ENCODE measurements at regions not wholly inside any gene's neighbourhood (a gene's known extent, or its start where the extent isn't known, plus 50 kb on each side); places are given as distances from the start of the nearest gene placed in this dataset.

DNA sequence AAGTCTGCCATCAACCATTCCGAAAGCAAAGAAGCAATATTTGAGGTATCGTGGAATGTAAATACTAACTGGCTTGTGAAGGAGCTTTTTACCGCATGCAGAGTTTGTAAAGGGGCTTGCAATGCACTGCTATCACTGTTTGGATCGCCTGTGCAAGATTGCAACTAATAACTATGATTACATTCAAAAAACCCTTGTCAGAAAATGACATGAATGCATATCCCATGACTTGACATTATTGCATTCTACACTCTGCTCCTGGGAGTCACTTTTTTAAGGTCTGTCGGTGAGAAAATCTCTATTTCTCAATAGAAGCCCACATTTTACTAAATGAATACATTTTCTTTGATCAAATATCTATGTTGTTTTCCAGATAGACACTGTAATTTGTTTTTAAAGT, 335.4 kb upstream of the SPTLC3 start:
- Histone ChIP-seq H3K27me3 (ENCODE audit: insufficient read depth, low read length) (no peaks in the 10 kb centered on the region), H3K4me1 (ENCODE audit: insufficient read depth, low read length) (no peaks in the 10 kb centered on the region), H3K36me3 (ENCODE audit: insufficient read depth, low read length) (no peaks in the 10 kb centered on the region), H3K79me2 (ENCODE audit: insufficient read depth, low read length) (no peaks in the 10 kb centered on the region), H4K20me1 (ENCODE audit: insufficient read depth, low read length) (no peaks in the 10 kb centered on the region), H3K27ac (ENCODE audit: low read depth, low read length) (no peak overlapping the region), H3K9me3 (ENCODE audit: insufficient read depth, low read depth, low read length) (no peaks in the 10 kb centered on the region), H3K9ac (ENCODE audit: low read length) (no peak overlapping the region), H3K4me3 (ENCODE audit: insufficient read depth, low read depth, low read length) (no peak overlapping the region), H2AFZ (ENCODE audit: low read depth, low read length) (no peak overlapping the region), H3K4me2 (ENCODE audit: low read length) (no peak overlapping the region)
- H3K4me1 Mint-ChIP-seq (ENCODE audit: low read depth, unreplicated experiment): no peaks in the 10 kb centered on the region
- no peak for TF ChIP-seq EZH2 (IDR thresholded peaks at IDR 0.05; ENCODE audit: insufficient read depth, low read length)
- no peak for TF ChIP-seq CTCF (IDR thresholded peaks at IDR 0.05; ENCODE audit: insufficient read depth, low read depth, low read length)
- H3K36me3 Mint-ChIP-seq (ENCODE audit: low read depth, unreplicated experiment): no peaks in the 10 kb centered on the region
- FAIRE-seq: no peak
- H3K27me3 Mint-ChIP-seq (ENCODE audit: low read depth, unreplicated experiment): no peaks in the 10 kb centered on the region
- no peaks in the 10 kb centered on the region for H3K9me3 Mint-ChIP-seq (ENCODE audit: unreplicated experiment)
- H3K27ac Mint-ChIP-seq (ENCODE audit: unreplicated experiment): no peak overlapping the region
- no peak overlapping the region for H3K4me3 Mint-ChIP-seq (ENCODE audit: unreplicated experiment)
- DNase-seq (ENCODE audit: low read depth): no peak

- no peaks in the 10 kb centered on the region for H3K27me3 Mint-ChIP-seq (ENCODE audit: low read depth, unreplicated experiment)
- no peak overlapping the region for H3K4me3 Mint-ChIP-seq (ENCODE audit: unreplicated experiment)
- H3K36me3 ChIP-seq (ENCODE audit: insufficient read depth, low read length): no peaks in the 10 kb centered on the region
- no peak overlapping the region for H3K4me3 ChIP-seq (ENCODE audit: insufficient read depth, low read depth, low read length)
- TF ChIP-seq CTCF (IDR thresholded peaks at IDR 0.05; ENCODE audit: insufficient read depth, low read depth, low read length): no peak
- no peak for TF ChIP-seq EZH2 (IDR thresholded peaks at IDR 0.05; ENCODE audit: insufficient read depth, low read length)
- H3K4me1 Mint-ChIP-seq (ENCODE audit: low read depth, unreplicated experiment): no peaks in the 10 kb centered on the region
- no peaks in the 10 kb centered on the region for H3K79me2 ChIP-seq (ENCODE audit: insufficient read depth, low read length)
- H3K27me3 ChIP-seq (ENCODE audit: insufficient read depth, low read length): no peaks in the 10 kb centered on the region
- no peak overlapping the region for H3K27ac Mint-ChIP-seq (ENCODE audit: unreplicated experiment)
- no peak overlapping the region for H2AFZ ChIP-seq (ENCODE audit: low read depth, low read length)
- no peaks in the 10 kb centered on the region for H3K9me3 ChIP-seq (ENCODE audit: insufficient read depth, low read depth, low read length)
- H3K36me3 Mint-ChIP-seq (ENCODE audit: low read depth, unreplicated experiment): no peaks in the 10 kb centered on the region
- no peak overlapping the region for H3K4me2 ChIP-seq (ENCODE audit: low read length)
- FAIRE-seq: no peak
- no peak for DNase-seq (ENCODE audit: low read depth)
- peaks cover 2% of the 10 kb centered on the region for H3K9me3 Mint-ChIP-seq (ENCODE audit: unreplicated experiment)
- no peaks in the 10 kb centered on the region for H3K4me1 ChIP-seq (ENCODE audit: insufficient read depth, low read length)
- H4K20me1 ChIP-seq (ENCODE audit: insufficient read depth, low read length): no peaks in the 10 kb centered on the region
- H3K27ac ChIP-seq (ENCODE audit: low read depth, low read length): no peak overlapping the region
- no peak overlapping the region for H3K9ac ChIP-seq (ENCODE audit: low read length)
Measured at GRCh38 chr20:12677925-12678324, 330.8 kb upstream of the SPTLC3 start.

DNA sequence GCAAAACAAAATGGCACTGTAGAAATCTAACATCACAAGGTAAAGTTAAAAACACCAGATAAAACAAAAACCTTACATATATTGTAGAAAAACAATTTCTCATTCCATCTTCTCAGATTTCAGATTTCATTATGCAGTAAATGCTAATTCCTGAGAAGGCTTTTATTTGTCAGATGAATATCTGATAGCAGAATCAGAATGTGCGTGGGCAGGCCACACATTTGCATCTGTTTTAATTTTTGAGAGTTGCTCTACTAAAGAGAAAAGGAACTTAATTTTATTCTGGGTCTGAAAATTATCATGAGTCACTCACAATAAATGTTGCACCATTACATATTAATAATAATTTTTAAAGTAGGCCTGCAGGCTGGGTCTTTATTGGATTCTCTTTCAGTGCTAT, 329.3 kb upstream of the SPTLC3 start:
- no peaks in the 10 kb centered on the region for H3K9me3 ChIP-seq (ENCODE audit: insufficient read depth, low read depth, low read length)
- H3K27ac Mint-ChIP-seq (ENCODE audit: unreplicated experiment): no peak overlapping the region
- H3K4me1 Mint-ChIP-seq (ENCODE audit: low read depth, unreplicated experiment): no peaks in the 10 kb centered on the region
- no peaks in the 10 kb centered on the region for H3K79me2 ChIP-seq (ENCODE audit: insufficient read depth, low read length)
- no peak overlapping the region for H3K4me3 ChIP-seq (ENCODE audit: insufficient read depth, low read depth, low read length)
- no peaks in the 10 kb centered on the region for H3K4me1 ChIP-seq (ENCODE audit: insufficient read depth, low read length)
- no peaks in the 10 kb centered on the region for H3K27me3 ChIP-seq (ENCODE audit: insufficient read depth, low read length)
- H3K36me3 Mint-ChIP-seq (ENCODE audit: low read depth, unreplicated experiment): no peaks in the 10 kb centered on the region
- no peak overlapping the region for H2AFZ ChIP-seq (ENCODE audit: low read depth, low read length)
- DNase-seq (ENCODE audit: low read depth) (no peak), FAIRE-seq (no peak)
- no peaks in the 10 kb centered on the region for H3K27me3 Mint-ChIP-seq (ENCODE audit: low read depth, unreplicated experiment)
- TF ChIP-seq CTCF (IDR thresholded peaks at IDR 0.05; ENCODE audit: insufficient read depth, low read depth, low read length): no peak
- TF ChIP-seq EZH2 (IDR thresholded peaks at IDR 0.05; ENCODE audit: insufficient read depth, low read length): no peak
- H3K4me3 Mint-ChIP-seq (ENCODE audit: unreplicated experiment): no peak overlapping the region
- H3K27ac ChIP-seq (ENCODE audit: low read depth, low read length): no peak overlapping the region
- no peaks in the 10 kb centered on the region for H3K36me3 ChIP-seq (ENCODE audit: insufficient read depth, low read length)
- H4K20me1 ChIP-seq (ENCODE audit: insufficient read depth, low read length): no peaks in the 10 kb centered on the region
- H3K9me3 Mint-ChIP-seq (ENCODE audit: unreplicated experiment): peaks cover 2% of the 10 kb centered on the region
- H3K4me2 ChIP-seq (ENCODE audit: low read length): no peak overlapping the region
- no peak overlapping the region for H3K9ac ChIP-seq (ENCODE audit: low read length)
